HG03342 (cell line): ENCODE measurements at regions not wholly inside any gene's neighbourhood (a gene's known extent, or its start where the extent isn't known, plus 50 kb on each side); places are given as distances from the start of the nearest gene placed in this dataset.

ENCODE experiments used
- ATAC-seq: cut with Tn5 transposase; IDR thresholded peaks from one replicate; pipeline ENCODE4 v1.9.1; 2021; ENCODE audit warnings: mild to moderate bottlenecking, moderate library complexity; ENCODE audit not compliant: unreplicated experiment

- no peak for ATAC-seq
Measured at GRCh38 chr3:19725000-19725399, 209.0 kb downstream of the EFHB start.

DNA sequence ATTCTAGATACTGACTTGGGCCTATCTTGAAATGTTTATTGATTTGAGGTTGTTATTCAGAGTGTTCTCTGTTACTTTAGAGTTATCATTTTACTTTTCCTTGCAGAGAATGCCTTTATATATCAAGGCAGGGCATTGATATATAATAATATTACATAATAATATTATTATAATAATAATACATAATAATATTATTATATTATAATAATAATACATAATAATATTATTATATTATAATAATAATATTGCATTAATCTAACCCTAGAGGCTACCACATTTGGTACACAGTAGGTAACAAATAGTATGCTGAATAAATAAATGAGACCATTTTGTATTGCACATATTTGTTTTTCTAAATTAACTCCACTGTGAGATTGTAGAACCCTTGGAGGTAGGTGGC, 216.3 kb downstream of the EFHB start:
- no peak for ATAC-seq

DNA sequence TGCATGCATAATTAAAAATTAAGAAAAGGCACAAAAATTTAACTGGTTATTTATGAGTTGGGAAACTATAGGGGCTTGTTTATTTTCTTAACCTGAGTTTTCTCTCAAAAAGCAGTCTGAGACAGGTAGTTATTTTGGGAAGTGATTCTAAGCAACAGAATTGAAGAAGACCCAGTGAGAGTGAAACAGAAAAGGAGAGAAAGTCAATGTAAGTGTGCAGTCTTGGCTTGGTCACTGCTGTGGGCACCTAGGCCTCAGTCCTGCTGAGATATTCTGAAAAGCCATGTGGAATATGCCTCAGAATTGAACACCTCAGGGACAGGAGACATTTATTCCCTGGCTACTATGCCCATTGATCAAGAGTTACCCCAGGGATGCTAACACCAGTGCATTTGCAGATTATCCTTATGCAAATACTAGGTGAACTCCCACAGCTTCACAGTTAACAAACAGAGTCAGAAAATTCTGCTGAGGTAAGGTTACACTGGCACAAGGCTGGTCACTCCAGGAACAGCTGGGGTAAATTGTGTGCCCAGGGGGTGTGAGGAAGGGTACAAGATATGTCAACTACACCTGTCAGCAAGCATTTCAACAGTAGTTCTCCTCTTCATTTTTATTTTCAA, 222.7 kb downstream of the EFHB start:
- ATAC-seq, result no peak

DNA sequence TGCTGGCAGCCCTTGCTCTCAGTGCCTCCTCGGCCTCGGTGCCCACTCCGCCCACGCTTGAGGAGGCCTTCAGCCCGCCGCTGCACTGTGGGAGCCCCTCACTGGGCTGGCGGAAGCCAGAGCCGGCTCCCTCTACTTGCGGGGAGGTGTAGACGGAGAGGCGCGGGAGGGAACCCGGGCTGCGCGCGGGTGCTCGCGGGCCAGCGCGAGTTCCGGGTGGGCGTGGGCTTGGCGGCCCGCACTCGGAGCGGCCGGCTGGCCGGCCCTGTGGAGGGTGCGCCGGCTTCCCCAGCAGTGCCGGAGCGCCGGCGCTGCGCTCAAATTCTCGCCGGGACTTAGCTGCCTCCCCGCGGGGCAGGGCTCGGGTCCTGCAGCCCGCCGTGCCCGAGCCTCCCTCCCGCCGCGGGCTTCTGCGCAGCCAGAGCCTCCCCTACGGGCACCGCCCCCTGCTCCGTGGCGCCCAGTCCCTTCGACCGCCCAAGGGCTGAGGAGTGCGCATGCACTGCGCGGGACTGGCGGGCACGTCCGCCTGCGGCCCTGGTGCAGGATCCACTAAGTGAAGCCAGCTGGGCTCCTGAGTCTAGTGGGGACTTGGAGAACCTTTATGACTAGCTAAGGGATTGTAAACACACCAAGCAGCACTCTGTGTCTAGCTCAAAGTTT, 231.5 kb downstream of the EFHB start:
- no peak for ATAC-seq

DNA sequence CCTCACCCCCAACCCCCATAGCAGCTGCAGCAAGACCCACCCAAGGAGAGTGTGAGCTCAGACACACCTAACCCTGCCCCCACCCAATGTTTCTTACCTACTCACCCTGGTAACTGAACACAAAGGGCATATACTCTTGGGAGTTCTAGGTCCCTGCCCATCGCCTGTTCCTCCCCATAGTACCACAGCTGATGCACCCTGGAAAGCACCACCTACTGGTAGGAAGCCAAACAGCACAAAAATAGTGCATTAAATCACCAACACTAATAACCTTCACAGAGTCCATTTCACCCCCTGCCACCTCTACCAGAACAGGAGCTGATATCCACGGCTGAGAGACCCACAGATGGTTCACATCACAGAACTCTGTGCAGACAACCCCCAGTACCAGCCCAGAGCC, 245.2 kb downstream of the EFHB start:
- ATAC-seq, result peak; percentile 59

DNA sequence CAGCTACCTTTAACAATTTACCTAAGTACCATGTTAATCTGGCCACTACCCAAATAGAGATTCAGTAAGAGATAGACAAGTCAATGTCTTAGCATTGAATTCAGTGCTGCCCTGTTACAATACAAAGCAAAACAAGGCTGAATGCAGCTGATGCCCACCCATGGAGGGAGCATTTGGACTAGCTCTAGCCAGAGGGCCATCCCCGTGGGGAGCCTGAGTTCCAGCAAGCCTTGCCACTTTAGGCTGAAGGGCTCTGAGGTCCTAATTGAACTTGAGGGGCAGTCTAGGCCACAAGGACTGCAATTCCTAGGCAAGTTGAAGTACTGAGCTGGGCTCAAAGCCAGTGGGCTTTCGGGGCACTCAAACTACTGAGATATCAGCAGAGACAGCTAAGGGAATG, 265.9 kb downstream of the EFHB start:
- ATAC-seq, result no peak

DNA sequence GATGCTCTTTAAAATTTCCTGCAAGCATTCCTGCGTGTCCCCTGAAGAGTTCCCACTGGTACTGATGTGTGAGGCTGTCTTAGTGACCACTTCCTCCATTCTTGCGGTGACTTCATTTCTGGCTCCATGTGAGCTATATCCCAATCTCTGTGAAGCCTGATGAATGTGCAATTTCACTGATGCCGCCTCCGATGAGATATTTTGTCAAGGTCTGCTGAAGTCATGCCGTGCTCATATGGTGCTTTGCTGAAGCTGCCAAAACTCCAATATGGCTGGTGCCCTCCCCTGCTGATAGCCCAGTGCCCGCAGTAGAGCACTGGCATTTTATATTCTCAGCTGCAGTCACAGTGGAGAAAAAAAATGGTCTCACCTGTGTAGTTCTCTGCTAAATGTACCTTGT, 271.5 kb downstream of the EFHB start:
- ATAC-seq, result no peak

- ATAC-seq, result no peak
Measured at GRCh38 chr3:19652336-19652735, 281.7 kb downstream of the EFHB start.

DNA sequence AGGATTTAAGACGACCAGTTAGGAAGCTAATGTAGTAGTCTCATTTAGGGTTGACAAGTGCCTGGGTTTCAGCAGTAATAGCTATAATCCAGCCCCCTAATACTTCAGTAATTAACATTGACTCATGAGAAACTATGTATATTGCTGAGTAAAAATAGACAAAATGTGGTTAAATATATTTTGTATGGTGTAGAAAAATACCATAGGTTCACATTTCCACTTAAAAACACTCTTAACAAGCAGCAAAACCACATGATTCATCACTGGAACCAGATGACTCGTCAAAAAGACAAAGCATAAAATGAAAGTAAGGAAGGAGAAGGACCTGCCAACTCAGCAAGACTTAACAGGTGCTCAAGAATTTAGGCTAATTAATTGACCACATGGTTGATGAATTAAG, 288.9 kb downstream of the EFHB start:
- peak; percentile 60 for ATAC-seq

DNA sequence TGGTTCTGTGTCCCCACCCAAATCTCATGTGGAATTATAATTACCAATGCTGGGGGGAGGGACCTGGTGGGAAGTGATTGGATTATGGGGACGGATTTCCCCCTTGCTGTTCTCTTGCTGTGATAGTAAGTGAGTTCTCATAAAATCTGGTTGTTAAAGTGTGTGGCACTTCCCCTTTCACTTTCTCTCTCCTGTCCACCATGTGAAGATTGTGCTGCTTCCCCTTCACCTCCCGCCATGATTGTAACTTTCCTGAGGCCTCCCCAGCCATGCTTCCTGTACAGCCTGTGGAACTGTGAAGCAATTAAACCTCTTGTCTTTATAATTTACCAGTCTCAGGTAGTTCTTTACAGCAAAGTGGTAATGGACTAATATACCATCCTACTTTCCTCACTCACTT, 289.6 kb downstream of the EFHB start:
- ATAC-seq, result peak; percentile 75

GRCh38 chr3:19641408-19641807, 292.6 kb downstream of the EFHB start:
- no peak for ATAC-seq

GRCh38 chr3:19632099-19633074, 301.6 kb downstream of the EFHB start:
- ATAC-seq, result no peak

- ATAC-seq, result peak; percentile 82
Measured at GRCh38 chr3:19598870-19599269, 335.1 kb downstream of the EFHB start.

GRCh38 chr3:19596408-19596807, 337.6 kb downstream of the EFHB start:
- ATAC-seq, result peak; percentile 59

DNA sequence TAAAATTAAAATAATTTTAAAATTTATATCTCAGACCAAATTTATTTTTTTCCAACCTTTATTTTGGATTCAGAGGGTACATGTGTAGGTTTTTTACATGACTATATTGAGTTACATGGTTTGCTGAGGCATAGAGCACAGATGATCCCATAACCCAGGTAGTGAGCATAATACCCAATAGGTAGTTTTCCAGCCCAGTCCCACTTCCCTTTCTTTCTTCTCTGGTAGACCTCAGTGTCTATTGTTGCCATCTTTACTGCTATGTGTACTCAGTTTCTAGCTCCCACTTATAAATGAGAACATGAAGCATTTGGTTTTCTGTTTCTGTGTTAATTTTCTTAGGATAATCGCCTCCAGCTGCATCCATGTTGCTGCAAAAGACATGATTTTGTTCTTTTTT, 338.1 kb downstream of the EFHB start:
- ATAC-seq, result no peak
